ENCODE measurements at regions not wholly inside any gene's neighbourhood (a gene's known extent, or its start where the extent isn't known, plus 50 kb on each side); places are given as distances from the start of the nearest gene placed in this dataset.
"Not testable (repeated sequence)": the region's sequence is repeated elsewhere in the genome, so short reads cannot be mapped to it uniquely, and the experiment has no call there.

DNA sequence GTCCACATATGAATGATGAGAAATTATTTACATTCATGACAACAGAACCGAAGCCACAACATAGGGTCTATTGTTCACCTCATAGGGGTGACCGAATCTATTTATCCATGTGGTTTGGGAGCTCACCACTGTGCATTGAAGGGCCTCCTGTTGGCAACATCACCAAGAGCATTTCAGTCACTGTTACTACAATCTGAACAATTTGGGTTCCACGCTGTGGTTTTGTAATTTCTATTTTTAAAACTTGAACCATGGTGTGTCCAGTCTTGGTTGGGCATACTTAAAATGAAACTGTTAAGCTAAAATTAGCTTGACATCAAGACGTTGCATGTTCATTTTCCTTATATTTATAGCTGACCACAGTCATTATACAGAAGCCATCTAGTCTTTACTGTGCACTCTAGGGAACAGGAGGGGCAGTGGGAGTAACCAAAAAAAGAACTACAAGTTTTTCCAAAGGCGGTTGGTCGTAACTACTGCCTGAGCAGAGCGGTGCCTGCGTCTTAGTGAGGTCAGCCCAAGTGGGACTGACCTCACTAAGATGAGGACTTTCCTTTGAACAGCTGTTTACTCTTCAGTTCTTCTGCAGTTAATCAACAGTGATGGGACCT lies 192.1 kb downstream of the SPRY1 start:
- no peaks in the 10 kb centered on the region for H3K9me3 Mint-ChIP-seq
- no peaks in the 10 kb centered on the region for H3K27me3 Mint-ChIP-seq
- H3K4me3 Mint-ChIP-seq, result no peak overlapping the region
- H3K4me1 Mint-ChIP-seq, result peaks cover 5% of the 10 kb centered on the region
- no peaks in the 10 kb centered on the region for H3K36me3 Mint-ChIP-seq
- no peak for DNase-seq
- no peak overlapping the region for H3K27ac Mint-ChIP-seq

DNA sequence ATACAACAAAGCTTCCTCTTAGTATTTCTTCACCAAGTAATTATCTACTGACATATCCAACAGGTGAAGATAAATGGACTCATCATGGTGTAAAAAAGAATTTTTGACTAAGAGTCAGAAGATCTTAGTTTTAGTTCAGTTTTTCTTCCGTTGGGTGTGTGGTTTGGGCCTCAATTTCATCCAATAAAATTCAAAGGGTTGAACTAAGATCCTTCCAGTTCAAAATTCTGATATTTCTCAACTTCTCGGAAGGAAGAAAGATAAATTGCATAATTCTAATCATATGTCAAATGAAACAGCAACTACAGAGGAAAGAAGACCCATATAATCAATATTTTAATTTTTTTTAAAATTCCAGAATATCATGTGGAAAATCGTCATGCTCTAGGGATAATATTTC lies 192.7 kb downstream of the SPRY1 start:
- Mint-ChIP-seq H3K9me3 (no peaks in the 10 kb centered on the region), H3K4me3 (no peak overlapping the region), H3K4me1 (peaks cover 5% of the 10 kb centered on the region), H3K27ac (no peak overlapping the region), H3K36me3 (no peaks in the 10 kb centered on the region), H3K27me3 (no peaks in the 10 kb centered on the region)
- DNase-seq, result no peak

DNA sequence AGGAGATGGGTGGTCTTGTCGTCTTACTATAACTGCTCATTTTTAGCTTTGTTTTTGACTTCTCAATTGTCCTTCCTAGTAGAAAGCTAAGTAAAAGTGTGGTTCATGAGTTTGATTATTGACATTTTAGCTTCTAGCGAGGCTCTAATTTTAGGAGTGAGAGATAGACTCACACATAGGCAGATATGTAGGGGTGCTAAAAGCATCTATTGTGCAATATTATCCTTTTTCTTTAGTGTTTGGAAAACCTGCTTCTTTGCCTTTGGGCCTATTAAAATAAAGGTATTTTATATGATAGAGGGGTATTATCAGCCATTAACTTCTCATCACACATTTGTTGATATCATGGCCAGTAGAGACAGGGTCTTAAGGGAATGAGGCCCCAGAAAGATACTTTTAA lies 195.3 kb downstream of the SPRY1 start:
- no peaks in the 10 kb centered on the region for H3K36me3 Mint-ChIP-seq
- no peak overlapping the region for H3K4me3 Mint-ChIP-seq
- H3K27me3 Mint-ChIP-seq, result no peaks in the 10 kb centered on the region
- no peak overlapping the region for H3K27ac Mint-ChIP-seq
- DNase-seq, result no peak
- H3K9me3 Mint-ChIP-seq, result no peaks in the 10 kb centered on the region
- peaks cover 5% of the 10 kb centered on the region for H3K4me1 Mint-ChIP-seq

DNA sequence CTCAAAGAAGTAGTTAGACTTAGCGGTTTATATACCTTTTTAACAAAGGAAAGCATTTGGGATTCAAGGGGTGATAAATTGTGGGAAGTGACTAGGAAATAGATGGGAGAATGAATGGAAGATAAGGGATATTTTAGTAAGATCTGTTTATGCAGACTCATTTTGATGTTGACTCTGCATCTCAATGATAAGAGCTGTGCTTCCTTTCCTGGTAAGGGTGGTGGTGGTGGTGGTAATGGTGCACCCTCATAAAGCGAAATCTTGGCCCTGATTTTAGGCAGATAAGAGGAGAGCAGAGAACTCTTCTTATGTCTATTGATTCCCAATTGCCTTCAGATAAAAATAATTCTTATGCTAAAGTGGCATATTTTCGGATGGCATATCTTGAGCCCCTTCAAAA lies 197.1 kb downstream of the SPRY1 start:
- Mint-ChIP-seq H3K27me3 (no peaks in the 10 kb centered on the region), H3K27ac (no peak overlapping the region), H3K4me1 (peaks cover 2% of the 10 kb centered on the region), H3K9me3 (no peaks in the 10 kb centered on the region), H3K4me3 (no peak overlapping the region), H3K36me3 (no peaks in the 10 kb centered on the region)
- DNase-seq, result no peak

DNA sequence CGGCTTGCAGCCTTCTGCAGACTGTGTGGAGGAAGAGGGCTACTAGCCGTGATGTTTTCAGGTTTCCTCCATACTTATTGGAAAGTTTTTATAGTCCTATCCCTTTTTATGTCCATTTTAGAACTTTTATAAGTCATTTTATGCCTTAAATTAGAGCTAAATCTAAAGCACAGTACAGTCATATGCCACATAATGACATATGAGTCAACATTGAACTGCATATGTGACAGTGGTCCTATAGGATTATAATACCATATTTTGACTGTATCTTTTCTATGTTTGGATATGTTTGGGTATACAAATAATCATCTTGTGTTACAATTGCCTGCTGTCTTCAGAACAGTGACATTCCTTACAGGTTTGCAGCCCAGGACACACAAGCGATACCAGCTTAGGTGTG lies 200.2 kb downstream of the SPRY1 start:
- no peak overlapping the region for H3K27ac Mint-ChIP-seq
- no peaks in the 10 kb centered on the region for H3K27me3 Mint-ChIP-seq
- H3K36me3 Mint-ChIP-seq, result no peaks in the 10 kb centered on the region
- H3K4me1 Mint-ChIP-seq, result peaks cover 24% of the 10 kb centered on the region
- no peak for DNase-seq
- no peaks in the 10 kb centered on the region for H3K9me3 Mint-ChIP-seq
- no peak overlapping the region for H3K4me3 Mint-ChIP-seq

DNA sequence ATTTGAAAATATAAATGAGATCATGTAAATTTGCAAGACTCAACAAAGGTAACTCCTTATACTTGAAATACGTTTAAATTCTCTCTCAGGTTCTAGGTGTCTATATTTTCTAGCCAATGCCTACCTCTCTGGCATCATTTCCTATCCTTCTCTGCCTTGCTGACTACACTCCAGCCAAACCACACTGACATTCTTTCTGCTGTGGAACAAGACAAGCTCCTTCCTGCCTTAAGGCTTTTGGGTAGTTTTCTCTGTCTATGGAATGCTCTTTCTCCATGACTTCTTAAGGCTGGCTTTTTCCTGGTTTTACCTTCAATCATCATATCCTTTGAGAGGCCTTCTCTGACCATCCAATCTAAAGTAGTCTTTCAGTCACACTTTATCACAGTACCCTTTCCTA lies 201.0 kb downstream of the SPRY1 start:
- H3K27me3 Mint-ChIP-seq, result no peaks in the 10 kb centered on the region

DNA sequence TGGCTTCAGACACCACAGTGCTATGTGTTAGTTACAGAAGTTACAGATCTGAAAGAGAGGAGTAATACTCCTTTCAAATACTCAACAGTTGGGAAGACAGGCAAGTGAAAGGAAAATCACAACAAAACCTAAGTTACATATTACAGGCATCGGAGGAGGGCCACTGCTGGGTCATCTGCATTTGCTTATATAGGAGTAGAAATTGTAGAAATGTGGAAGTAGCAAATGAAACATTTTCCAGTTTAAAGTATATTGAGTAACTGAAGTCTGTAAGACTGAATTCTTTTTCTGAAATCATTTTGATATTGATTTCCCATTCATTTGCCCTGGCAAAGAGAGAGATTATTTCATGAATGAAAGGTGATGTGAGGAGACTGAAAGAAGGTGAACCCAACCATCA lies 201.7 kb downstream of the SPRY1 start:
- no peak for DNase-seq
- peaks cover 2% of the 10 kb centered on the region for H3K9me3 Mint-ChIP-seq
- H3K4me3 Mint-ChIP-seq, result no peak overlapping the region
- no peaks in the 10 kb centered on the region for H3K27me3 Mint-ChIP-seq
- peaks cover 38% of the 10 kb centered on the region for H3K4me1 Mint-ChIP-seq
- H3K36me3 Mint-ChIP-seq, result no peaks in the 10 kb centered on the region
- H3K27ac Mint-ChIP-seq, result no peak overlapping the region

More for the DNA sequence above, 201.0 kb downstream of the SPRY1 start:
- Mint-ChIP-seq H3K9me3 (peaks cover 2% of the 10 kb centered on the region), H3K4me1 (peaks cover 31% of the 10 kb centered on the region), H3K27ac (no peak overlapping the region), H3K36me3 (no peaks in the 10 kb centered on the region), H3K4me3 (no peak overlapping the region)
- no peak for DNase-seq

DNA sequence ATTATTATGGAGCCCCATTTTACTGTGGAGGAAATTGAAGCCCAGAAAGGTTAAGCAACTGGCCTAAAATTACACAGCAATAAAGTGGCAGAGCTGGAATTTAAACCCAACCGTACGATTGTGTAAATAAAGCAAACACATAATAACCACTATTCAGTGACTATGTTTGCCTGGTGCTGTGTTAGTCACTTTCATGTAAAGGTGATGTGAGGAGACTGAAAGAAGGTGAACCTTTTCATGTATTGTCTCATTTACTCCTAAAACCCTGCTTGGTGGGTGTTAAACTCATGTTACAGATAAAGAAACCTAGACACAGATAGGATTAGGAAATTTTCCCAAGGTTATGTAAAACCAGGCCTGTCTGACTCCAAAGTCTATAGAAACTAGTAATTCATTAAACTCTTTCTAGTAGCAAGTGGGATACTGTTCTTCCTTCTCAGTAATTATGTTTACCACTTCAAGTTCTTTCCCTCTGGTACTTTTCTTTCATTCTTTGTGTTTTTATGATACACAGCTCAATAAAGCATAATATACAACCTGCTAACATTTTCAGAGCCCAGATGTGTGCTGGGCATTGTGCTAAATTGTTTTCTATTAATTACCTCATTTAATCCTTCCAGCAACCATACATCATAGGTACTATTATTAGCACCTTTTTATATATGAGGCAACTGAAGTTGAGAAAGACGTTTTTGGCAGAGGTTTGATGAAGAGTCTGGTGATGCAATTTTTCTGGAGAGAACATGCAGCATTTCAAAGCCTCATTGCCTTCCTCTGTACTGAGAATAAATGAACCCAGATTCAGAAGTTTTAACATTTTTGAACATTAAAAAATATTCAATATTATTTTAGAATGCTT lies 202.7 kb downstream of the SPRY1 start:
- Mint-ChIP-seq H3K27me3 (no peaks in the 10 kb centered on the region), H3K9me3 (peaks cover 2% of the 10 kb centered on the region), H3K4me1 (peaks cover 40% of the 10 kb centered on the region), H3K36me3 (peaks cover under 1% of the 10 kb centered on the region), H3K27ac (peak overlapping the region; percentile 47), H3K4me3 (no peak overlapping the region)
- DNase-seq, result no peak

DNA sequence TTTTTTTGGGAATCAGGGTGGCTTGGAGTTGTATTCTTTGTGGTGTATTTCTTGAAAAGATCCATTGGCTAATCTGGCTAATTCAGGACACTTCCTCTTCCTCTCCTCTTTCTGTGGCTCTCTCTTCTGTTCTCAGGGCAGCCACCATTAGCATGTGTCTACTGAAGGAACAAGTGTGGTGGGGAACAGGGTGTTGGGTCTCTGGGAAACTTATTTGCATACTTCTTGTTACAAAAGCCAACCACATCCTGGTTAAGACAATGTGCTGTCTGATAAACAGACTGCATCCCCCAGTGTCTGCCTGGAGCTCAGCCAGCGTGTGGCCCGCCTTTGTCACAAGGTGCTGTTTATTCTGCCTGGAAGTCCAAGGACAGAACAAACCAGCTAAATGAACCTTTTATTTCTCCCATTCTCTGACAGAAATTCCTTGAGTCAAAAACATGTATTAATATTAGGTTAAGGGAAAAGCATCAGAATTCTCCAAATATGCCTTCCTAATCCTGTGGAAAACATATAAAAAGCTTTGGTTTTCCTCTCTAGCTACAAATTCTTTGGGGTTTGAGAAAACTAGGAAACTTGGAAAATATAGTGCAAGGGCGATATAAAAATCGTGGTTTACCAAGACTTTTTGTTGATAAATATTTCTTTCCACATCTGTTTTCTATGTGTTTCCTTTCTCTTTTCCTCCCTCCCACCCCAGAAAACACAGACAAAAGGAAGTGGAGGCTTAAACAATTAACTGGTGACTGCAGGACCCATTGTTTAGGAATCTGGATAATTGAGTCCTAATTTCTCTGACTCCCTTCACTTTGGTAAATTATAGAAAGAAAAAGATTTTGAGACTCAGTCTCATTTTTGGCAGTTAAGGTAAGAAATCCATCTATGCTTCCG lies 203.6 kb downstream of the SPRY1 start:
- Mint-ChIP-seq H3K36me3 (peaks cover 2% of the 10 kb centered on the region), H3K4me3 (peak overlapping the region; percentile 32), H3K27me3 (no peaks in the 10 kb centered on the region), H3K9me3 (peaks cover 2% of the 10 kb centered on the region), H3K27ac (peak overlapping the region; percentile 82), H3K4me1 (peaks cover 41% of the 10 kb centered on the region)
- DNase-seq, result peak; percentile 56

DNA sequence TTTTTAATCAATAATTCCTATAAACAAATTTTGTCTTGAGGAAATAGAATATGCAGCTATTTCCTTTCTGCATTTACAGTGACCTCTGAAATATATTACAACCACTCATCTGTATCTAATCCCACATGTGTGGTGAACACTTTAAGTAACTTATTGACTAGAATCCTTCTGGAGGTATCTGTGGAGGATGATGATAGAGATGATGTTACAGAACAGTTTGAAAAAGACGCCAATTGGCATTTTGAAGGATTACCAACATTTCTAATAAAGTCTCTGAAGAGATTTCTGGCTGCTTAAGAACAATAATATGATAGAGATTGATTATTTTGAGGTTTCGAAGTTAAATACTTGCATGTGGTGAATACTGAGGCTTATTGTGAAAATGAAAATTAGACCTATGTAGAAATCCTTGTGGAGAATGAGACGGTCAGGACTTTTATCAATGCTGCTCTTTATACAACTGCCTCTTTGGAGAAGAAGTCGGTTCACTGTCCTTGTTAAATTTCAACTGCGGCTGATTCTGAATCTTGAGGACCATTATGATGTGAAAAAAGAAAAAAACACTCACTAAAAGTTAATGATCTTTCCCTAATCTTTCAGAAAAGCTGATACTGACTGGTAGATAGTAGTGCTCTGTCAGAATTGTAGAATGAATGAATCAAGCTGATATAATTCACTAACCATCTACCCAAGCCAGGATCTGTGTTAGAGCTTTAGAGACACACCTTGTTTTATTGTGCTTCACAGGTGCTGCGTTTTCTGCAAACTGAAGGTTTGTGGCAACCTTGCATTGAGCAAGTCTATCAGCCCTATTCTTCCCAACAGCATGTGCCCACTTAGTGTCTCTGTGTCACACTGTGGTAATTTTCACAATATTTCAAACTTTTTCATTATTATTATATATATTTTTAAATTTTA lies 204.7 kb downstream of the SPRY1 start:
- H3K9me3 Mint-ChIP-seq, result peaks cover 2% of the 10 kb centered on the region
- no peak overlapping the region for H3K27ac Mint-ChIP-seq
- peaks cover 47% of the 10 kb centered on the region for H3K4me1 Mint-ChIP-seq
- H3K4me3 Mint-ChIP-seq, result no peak overlapping the region
- no peaks in the 10 kb centered on the region for H3K27me3 Mint-ChIP-seq
- no peak for DNase-seq
- peaks cover 2% of the 10 kb centered on the region for H3K36me3 Mint-ChIP-seq

DNA sequence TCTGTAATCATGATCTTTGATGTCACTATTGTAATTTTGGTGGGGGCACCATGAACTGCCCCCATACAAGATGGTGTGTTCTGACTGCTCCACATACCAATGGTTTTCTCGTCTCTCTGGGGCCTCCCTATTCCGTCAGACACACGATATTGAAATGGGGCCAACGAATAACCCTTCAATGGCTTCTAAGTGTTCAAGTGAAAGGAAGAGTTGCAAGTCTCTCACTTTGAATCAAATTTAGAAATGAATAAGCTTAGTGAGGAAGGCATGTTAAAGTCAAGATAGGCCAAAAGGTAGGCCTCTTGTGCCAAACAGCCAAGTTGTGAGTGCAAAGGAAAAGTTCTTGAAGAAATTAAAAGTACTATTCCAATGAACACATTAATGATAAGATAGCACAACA lies 205.4 kb downstream of the SPRY1 start:
- H3K4me3 Mint-ChIP-seq, result no peak overlapping the region
- H3K9me3 Mint-ChIP-seq, result peaks cover 2% of the 10 kb centered on the region
- no peaks in the 10 kb centered on the region for H3K27me3 Mint-ChIP-seq
- no peak for DNase-seq
- no peak overlapping the region for H3K27ac Mint-ChIP-seq
- H3K36me3 Mint-ChIP-seq, result peaks cover 2% of the 10 kb centered on the region
- peaks cover 54% of the 10 kb centered on the region for H3K4me1 Mint-ChIP-seq

DNA sequence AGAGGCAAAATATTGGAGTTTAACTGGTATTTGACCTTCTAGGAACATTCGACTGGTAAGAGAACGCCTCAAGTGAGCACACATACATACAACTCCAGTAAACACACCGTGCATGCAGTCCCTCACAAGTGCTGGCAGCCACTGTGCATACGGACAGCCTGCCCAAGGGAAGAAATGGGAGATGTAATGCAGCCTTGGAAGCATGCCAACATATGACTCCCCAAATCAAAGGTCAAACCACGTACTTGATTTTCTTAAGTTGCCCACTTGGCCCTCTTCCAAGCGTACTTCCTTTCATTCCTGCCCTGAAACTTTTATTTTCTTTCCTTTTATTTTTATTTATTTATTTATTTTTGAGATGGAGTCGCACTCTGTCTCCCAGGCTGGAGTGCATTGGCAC lies 206.6 kb downstream of the SPRY1 start:
- Mint-ChIP-seq H3K9me3 (peaks cover 2% of the 10 kb centered on the region), H3K4me3 (no peak overlapping the region), H3K27me3 (no peaks in the 10 kb centered on the region), H3K36me3 (peaks cover 2% of the 10 kb centered on the region), H3K4me1 (peaks cover 61% of the 10 kb centered on the region), H3K27ac (no peak overlapping the region)
- peak; percentile 6 for DNase-seq

DNA sequence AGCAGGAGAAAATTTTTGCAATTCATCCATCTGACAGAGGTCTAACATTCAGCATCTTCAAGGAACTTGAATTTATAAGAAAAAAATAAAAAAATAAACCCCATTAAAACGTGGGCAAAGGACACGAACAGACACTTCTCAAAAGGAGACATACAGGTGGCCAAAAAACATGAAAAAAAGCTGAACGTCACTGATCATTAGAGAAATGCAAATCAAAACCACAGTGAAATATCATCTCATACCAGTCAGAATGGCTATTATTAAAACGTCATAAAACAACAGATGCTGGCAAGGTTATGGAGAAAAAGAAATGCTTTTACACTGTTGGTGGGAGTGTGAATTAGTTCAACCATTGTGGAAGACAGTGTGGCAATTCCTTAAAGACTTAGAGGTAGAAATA lies 209.2 kb downstream of the SPRY1 start:
- not testable (repeated sequence) for DNase-seq, H3K9me3 Mint-ChIP-seq, H3K4me3 Mint-ChIP-seq, H3K27ac Mint-ChIP-seq, H3K27me3 Mint-ChIP-seq, H3K36me3 Mint-ChIP-seq
- peaks cover 48% of the 10 kb centered on the region for H3K4me1 Mint-ChIP-seq

DNA sequence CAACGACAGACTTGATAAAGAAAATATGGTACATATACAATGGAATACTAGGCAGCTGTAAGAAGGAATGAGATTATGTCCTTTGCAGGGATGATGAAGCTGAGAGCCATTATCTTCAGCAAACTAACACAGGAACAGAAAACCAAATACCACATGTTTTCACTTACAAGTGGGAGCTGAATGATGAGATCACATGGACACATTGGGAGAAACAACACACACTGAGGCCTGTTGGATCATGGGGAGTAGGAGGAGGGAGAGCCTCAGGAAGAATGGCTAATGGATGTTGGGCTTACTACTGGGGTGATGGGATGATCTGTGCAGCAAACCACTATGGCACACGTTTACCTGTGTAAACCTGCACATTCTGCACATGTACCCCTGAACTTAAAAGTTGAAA lies 209.7 kb downstream of the SPRY1 start:
- H3K4me1 Mint-ChIP-seq, result peaks cover 42% of the 10 kb centered on the region
- H3K4me3 Mint-ChIP-seq, result no peak overlapping the region
- H3K27me3 Mint-ChIP-seq, result no peaks in the 10 kb centered on the region
- H3K27ac Mint-ChIP-seq, result peak overlapping the region; percentile 32
- H3K36me3 Mint-ChIP-seq, result peaks cover 2% of the 10 kb centered on the region
- DNase-seq, result no peak
- H3K9me3 Mint-ChIP-seq, result peaks cover 2% of the 10 kb centered on the region
